Peyer's patch (tissue), 4 donors: ENCODE measurements at regions not wholly inside any gene's neighbourhood (a gene's known extent, or its start where the extent isn't known, plus 50 kb on each side); places are given as distances from the start of the nearest gene placed in this dataset.

Experiments used
- CTCF ChIP-seq, 6 experiments: fragments of 450-650 bp in 4 of 6; fragments of 200-600 bp in 2 of 6; sonication (generic) in 1 of 6; IDR thresholded peaks; one replicate each; pipeline ENCODE4 v1.5.1; 2017 to 2019; ENCODE audit warnings: antibody characterized with exemption in 6 of 6, mild to moderate bottlenecking in 3 of 6, moderate library complexity in 1 of 6
- POLR2A ChIP-seq, 2 donors: fragments of 450-650 bp; IDR thresholded peaks; one replicate each; pipeline ENCODE4 v1.5.1; 2017; ENCODE audit warnings: antibody characterized with exemption in 2 of 2, mild to moderate bottlenecking in 2 of 2, moderate library complexity in 2 of 2

GRCh38 chr10:129030603-129030895, 436.5 kb upstream of the MGMT start:
- TF ChIP-seq CTCF (IDR thresholded peaks at IDR 0.05) (no peak), POLR2A (IDR thresholded peaks at IDR 0.05) (no peak)
